GM23338 (cell line): ENCODE measurements at regions not wholly inside any gene's neighbourhood (a gene's known extent, or its start where the extent isn't known, plus 50 kb on each side); places are given as distances from the start of the nearest gene placed in this dataset.
A peak's percentile ranks its signal among the peaks of the same experiment; 100 is the strongest.

Experiments used
- ATAC-seq: fragments of 200-7000 bp; cut with Tn5 transposase; 3 replicates; pipeline ENCODE4 v1.9.1; 2020
- DNase-seq: peaks from one replicate; pipeline ENCODE4 v3.0.0-alpha.2; 2015; ENCODE audit warnings: low spot score
- H2AFZ ChIP-seq: fragments of 200-600 bp; sonication (generic); 2 replicates; pipeline ENCODE4 v1.8.0; 2016; ENCODE audit warnings: antibody characterized with exemption, mild to moderate bottlenecking, moderate library complexity
- H3F3A ChIP-seq: fragments of 200-600 bp; sonication (generic); replicated peaks from 2 replicates; pipeline ENCODE4 v1.8.0; 2017; ENCODE audit warnings: antibody characterized with exemption, mixed run types, low read depth
- H3K27ac ChIP-seq: fragments of 200-600 bp; sonication (generic); 2 replicates; pipeline ENCODE4 v1.6.1; 2016; ENCODE audit warnings: low read depth
- H3K27me3 ChIP-seq: fragments of 200-600 bp; sonication (generic); 2 replicates; pipeline ENCODE4 v1.8.0; 2016; ENCODE audit warnings: mild to moderate bottlenecking, mixed run types, moderate library complexity; ENCODE audit not compliant: insufficient read depth
- H3K36me3 ChIP-seq: fragments of 200-600 bp; sonication (generic); 2 replicates; pipeline ENCODE4 v1.8.0; 2016; ENCODE audit warnings: mild to moderate bottlenecking; ENCODE audit not compliant: insufficient read depth
- H3K4me1 ChIP-seq: fragments of 200-600 bp; sonication (generic); 2 replicates; pipeline ENCODE4 v1.8.0; 2016; ENCODE audit warnings: mild to moderate bottlenecking, moderate library complexity; ENCODE audit not compliant: insufficient read depth
- H3K4me2 ChIP-seq: fragments of 200-600 bp; sonication (generic); 2 replicates; pipeline ENCODE4 v1.7.1; 2017; ENCODE audit warnings: mixed run types
- H3K4me3 ChIP-seq: fragments of 200-600 bp; sonication (generic); 2 replicates; pipeline ENCODE4 v1.6.1; 2016; ENCODE audit warnings: mixed run types
- H3K79me2 ChIP-seq: fragments of 200-600 bp; sonication (generic); replicated peaks from 2 replicates; pipeline ENCODE4 v1.8.0; 2017; ENCODE audit warnings: mild to moderate bottlenecking; ENCODE audit not compliant: insufficient read depth
- H3K9me2 ChIP-seq: fragments of 200-600 bp; sonication (generic); 2 replicates; pipeline ENCODE4 v1.8.0; 2017; ENCODE audit not compliant: insufficient read depth
- H4K20me1 ChIP-seq: fragments of 200-600 bp; sonication (generic); replicated peaks from 2 replicates; pipeline ENCODE4 v1.8.0; 2017; ENCODE audit warnings: mild to moderate bottlenecking; ENCODE audit not compliant: insufficient read depth
- H3K27ac Mint-ChIP-seq: 2 replicates; pipeline ENCODE4 v1.8.0; 2020; ENCODE audit warnings: inconsistent platforms, mild to moderate bottlenecking, moderate library complexity, mixed read lengths
- H3K27me3 Mint-ChIP-seq: 3 replicates; pipeline ENCODE4 v1.8.0; 2022; ENCODE audit warnings: low read depth, mild to moderate bottlenecking, moderate library complexity, mixed read lengths, inconsistent platforms; ENCODE audit not compliant: insufficient read depth, poor library complexity
- H3K36me3 Mint-ChIP-seq: 3 replicates; pipeline ENCODE4 v1.8.0; 2021; ENCODE audit warnings: low read depth, mild to moderate bottlenecking, inconsistent platforms, moderate library complexity, mixed read lengths
- H3K4me1 Mint-ChIP-seq: 3 replicates; pipeline ENCODE4 v1.8.0; 2020; ENCODE audit warnings: mild to moderate bottlenecking, inconsistent platforms, mixed read lengths
- H3K4me3 Mint-ChIP-seq: 3 replicates; pipeline ENCODE4 v1.8.0; 2021; ENCODE audit warnings: moderate library complexity, mild to moderate bottlenecking, inconsistent platforms, mixed read lengths
- H3K9me3 Mint-ChIP-seq: 3 replicates; pipeline ENCODE4 v1.8.0; 2020; ENCODE audit warnings: moderate library complexity, mild to moderate bottlenecking, inconsistent platforms, mixed read lengths
- EZH2phosphoT487 ChIP-seq: fragments of 200-600 bp; sonication (generic); IDR thresholded peaks from one replicate; pipeline ENCODE4 v1.8.1; 2018; ENCODE audit warnings: antibody characterized with exemption; ENCODE audit not compliant: unreplicated experiment
- JUNB ChIP-seq: IDR thresholded peaks from one replicate; pipeline ENCODE4 v1.6.1; 2016; ENCODE audit warnings: antibody characterized with exemption; ENCODE audit not compliant: unreplicated experiment
- POLR2AphosphoS5 ChIP-seq: IDR thresholded peaks from 2 replicates; pipeline ENCODE4 v1.6.1; 2016; ENCODE audit warnings: antibody characterized with exemption, low read depth
- ZNF331 ChIP-seq: fragments of 250-450 bp; sonication (Bioruptor Pico); IDR thresholded peaks from 2 replicates; pipeline ENCODE4 v1.5.0; 2020; ENCODE audit warnings: low read depth, mild to moderate bottlenecking, moderate library complexity
- ZNF462 ChIP-seq: fragments of 250-450 bp; sonication (Bioruptor Pico); IDR thresholded peaks from 2 replicates; pipeline ENCODE4 v1.5.0; 2020; ENCODE audit warnings: mild to moderate bottlenecking, moderate library complexity
- TF ChIP-seq, protein P1 (sequence below): IDR thresholded peaks from 2 replicates; pipeline ENCODE4 v1.6.1; 2016; ENCODE audit warnings: antibody characterized with exemption
- TF ChIP-seq, protein P2 (sequence below): IDR thresholded peaks from one replicate; pipeline ENCODE4 v1.6.1; 2018; ENCODE audit warnings: antibody characterized with exemption; ENCODE audit not compliant: unreplicated experiment

DNA sequence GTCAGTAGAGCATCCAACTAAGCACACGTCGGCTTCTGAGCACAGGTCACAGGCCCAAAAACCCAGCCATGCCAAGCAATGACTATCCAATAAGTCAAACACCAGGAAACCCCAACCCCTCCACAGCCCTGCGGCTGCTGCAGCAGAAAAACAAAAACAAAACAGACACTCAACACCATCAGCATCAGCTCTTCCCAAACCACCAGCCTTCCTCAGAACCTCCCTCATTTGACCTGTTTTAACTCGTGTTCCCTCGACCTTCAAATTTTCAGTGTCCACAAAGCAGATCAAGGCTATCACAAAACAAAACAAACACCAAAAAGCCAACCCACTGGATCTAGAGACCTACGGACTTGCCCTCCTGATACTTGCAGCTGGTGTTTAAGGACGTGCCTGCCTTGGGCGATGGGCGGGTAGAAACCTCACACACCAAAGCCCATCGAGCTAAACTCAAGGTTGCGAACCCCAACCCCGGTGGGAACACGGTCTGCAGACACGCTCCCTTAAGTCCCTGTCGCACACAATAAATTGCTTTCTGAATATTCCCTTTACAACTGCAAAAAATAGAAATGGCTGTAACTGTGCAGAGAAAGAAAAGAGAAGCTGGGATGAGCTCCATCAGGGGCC is 247.1 kb upstream of the ANKRD55 start:
- DNase-seq (peak; percentile 49), ATAC-seq (peak; percentile 59)
- Histone ChIP-seq H2AFZ (peak overlapping the region; percentile 95), H3K79me2 (no peaks in the 10 kb centered on the region), H3K27ac (no peak overlapping the region), H3K4me2 (peak overlapping the region; percentile 96), H3K27me3 (peaks cover 36% of the 10 kb centered on the region), H3K9me2 (no peaks in the 10 kb centered on the region), H3K4me3 (peak overlapping the region; percentile 81), H3F3A (no peaks in the 10 kb centered on the region), H3K4me1 (peaks cover 8% of the 10 kb centered on the region), H4K20me1 (no peaks in the 10 kb centered on the region), H3K36me3 (no peaks in the 10 kb centered on the region)
- TF ChIP-seq ZNF462 (CRISPR knock-in tag) (no peak), EZH2phosphoT487 (no peak), ZNF331 (CRISPR knock-in tag) (no peak), POLR2AphosphoS5 (0 out of 2 replicates have a peak, but pooled peaks have one; percentile 24), JUNB (no peak)
- TF ChIP-seq, protein P1, sequence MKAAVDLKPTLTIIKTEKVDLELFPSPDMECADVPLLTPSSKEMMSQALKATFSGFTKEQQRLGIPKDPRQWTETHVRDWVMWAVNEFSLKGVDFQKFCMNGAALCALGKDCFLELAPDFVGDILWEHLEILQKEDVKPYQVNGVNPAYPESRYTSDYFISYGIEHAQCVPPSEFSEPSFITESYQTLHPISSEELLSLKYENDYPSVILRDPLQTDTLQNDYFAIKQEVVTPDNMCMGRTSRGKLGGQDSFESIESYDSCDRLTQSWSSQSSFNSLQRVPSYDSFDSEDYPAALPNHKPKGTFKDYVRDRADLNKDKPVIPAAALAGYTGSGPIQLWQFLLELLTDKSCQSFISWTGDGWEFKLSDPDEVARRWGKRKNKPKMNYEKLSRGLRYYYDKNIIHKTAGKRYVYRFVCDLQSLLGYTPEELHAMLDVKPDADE: no peak
- TF ChIP-seq, protein P2, sequence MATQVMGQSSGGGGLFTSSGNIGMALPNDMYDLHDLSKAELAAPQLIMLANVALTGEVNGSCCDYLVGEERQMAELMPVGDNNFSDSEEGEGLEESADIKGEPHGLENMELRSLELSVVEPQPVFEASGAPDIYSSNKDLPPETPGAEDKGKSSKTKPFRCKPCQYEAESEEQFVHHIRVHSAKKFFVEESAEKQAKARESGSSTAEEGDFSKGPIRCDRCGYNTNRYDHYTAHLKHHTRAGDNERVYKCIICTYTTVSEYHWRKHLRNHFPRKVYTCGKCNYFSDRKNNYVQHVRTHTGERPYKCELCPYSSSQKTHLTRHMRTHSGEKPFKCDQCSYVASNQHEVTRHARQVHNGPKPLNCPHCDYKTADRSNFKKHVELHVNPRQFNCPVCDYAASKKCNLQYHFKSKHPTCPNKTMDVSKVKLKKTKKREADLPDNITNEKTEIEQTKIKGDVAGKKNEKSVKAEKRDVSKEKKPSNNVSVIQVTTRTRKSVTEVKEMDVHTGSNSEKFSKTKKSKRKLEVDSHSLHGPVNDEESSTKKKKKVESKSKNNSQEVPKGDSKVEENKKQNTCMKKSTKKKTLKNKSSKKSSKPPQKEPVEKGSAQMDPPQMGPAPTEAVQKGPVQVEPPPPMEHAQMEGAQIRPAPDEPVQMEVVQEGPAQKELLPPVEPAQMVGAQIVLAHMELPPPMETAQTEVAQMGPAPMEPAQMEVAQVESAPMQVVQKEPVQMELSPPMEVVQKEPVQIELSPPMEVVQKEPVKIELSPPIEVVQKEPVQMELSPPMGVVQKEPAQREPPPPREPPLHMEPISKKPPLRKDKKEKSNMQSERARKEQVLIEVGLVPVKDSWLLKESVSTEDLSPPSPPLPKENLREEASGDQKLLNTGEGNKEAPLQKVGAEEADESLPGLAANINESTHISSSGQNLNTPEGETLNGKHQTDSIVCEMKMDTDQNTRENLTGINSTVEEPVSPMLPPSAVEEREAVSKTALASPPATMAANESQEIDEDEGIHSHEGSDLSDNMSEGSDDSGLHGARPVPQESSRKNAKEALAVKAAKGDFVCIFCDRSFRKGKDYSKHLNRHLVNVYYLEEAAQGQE: no peak
- H3K4me3 Mint-ChIP-seq: peak overlapping the region; percentile 72
- peaks cover 14% of the 10 kb centered on the region for H3K27me3 Mint-ChIP-seq
- no peak overlapping the region for H3K27ac Mint-ChIP-seq
- no peaks in the 10 kb centered on the region for H3K9me3 Mint-ChIP-seq
- no peaks in the 10 kb centered on the region for H3K36me3 Mint-ChIP-seq
- H3K4me1 Mint-ChIP-seq: peaks cover 13% of the 10 kb centered on the region
